NB4 (cell line): ENCODE measurements at regions not wholly inside any gene's neighbourhood (a gene's known extent, or its start where the extent isn't known, plus 50 kb on each side); places are given as distances from the start of the nearest gene placed in this dataset.

Experiments
- POLR2A ChIP-seq: IDR thresholded peaks from 2 replicates; pipeline ENCODE4 v1.6.1; 2011; ENCODE audit warnings: mild to moderate bottlenecking; ENCODE audit not compliant: insufficient read length; ENCODE audit errors: extremely low read depth
- TF ChIP-seq, protein P1 (sequence below): IDR thresholded peaks from one replicate; pipeline ENCODE4 v1.5.1; 2012; ENCODE audit warnings: low read depth, low read length

- TF ChIP-seq, protein P1, sequence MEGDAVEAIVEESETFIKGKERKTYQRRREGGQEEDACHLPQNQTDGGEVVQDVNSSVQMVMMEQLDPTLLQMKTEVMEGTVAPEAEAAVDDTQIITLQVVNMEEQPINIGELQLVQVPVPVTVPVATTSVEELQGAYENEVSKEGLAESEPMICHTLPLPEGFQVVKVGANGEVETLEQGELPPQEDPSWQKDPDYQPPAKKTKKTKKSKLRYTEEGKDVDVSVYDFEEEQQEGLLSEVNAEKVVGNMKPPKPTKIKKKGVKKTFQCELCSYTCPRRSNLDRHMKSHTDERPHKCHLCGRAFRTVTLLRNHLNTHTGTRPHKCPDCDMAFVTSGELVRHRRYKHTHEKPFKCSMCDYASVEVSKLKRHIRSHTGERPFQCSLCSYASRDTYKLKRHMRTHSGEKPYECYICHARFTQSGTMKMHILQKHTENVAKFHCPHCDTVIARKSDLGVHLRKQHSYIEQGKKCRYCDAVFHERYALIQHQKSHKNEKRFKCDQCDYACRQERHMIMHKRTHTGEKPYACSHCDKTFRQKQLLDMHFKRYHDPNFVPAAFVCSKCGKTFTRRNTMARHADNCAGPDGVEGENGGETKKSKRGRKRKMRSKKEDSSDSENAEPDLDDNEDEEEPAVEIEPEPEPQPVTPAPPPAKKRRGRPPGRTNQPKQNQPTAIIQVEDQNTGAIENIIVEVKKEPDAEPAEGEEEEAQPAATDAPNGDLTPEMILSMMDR: no peak
- no peak for TF ChIP-seq POLR2A
Observed at GRCh38 chr7:34575006-34575405, 83.0 kb upstream of the NPSR1 start.
